Thyroid gland (tissue), 4 donors: ENCODE measurements at regions not wholly inside any gene's neighbourhood (a gene's known extent, or its start where the extent isn't known, plus 50 kb on each side); places are given as distances from the start of the nearest gene placed in this dataset.
"Not testable (repeated sequence)": the region's sequence is repeated elsewhere in the genome, so short reads cannot be mapped to it uniquely, and the experiment has no call there.

Experiments used
- DNase-seq, 2 donors: peaks; one replicate each; pipeline ENCODE4 v3.0.0-alpha.2; 2019
- H3K27ac ChIP-seq, 3 donors: fragments of 200-600 bp; sonication (generic); 1 replicate in 2 of 3; 2 replicates in 1 of 3; pipeline ENCODE4 v1.5.1; 2016 to 2019; ENCODE audit warnings: mild to moderate bottlenecking in 1 of 3, moderate library complexity in 1 of 3
- H3K27me3 ChIP-seq: fragments of 200-600 bp; sonication (generic); one replicate; pipeline ENCODE4 v1.5.1; 2019
- H3K36me3 ChIP-seq, 2 donors: fragments of 200-600 bp; sonication (generic); one replicate each; pipeline ENCODE4 v1.5.1; 2016 to 2019
- H3K4me1 ChIP-seq, 2 donors: fragments of 200-600 bp; sonication (generic); one replicate each; pipeline ENCODE4 v1.5.1; 2017 to 2019
- H3K4me3 ChIP-seq, 3 donors: fragments of 200-600 bp; sonication (generic); replicated peaks in 1 of 3; 1 replicate in 2 of 3; 2 replicates in 1 of 3; pipeline ENCODE4 v1.5.1; 2016; ENCODE audit warnings: mild to moderate bottlenecking in 1 of 3
- H3K9me3 ChIP-seq: fragments of 200-600 bp; sonication (generic); one replicate; pipeline ENCODE4 v1.5.1; 2017
- CTCF ChIP-seq, 6 experiments: fragments of 200-600 bp in 3 of 6; fragments of 450-650 bp in 3 of 6; sonication (generic) in 3 of 6; IDR thresholded peaks; one replicate each; pipeline ENCODE4 v1.5.1; 2016 to 2019; ENCODE audit warnings: antibody characterized with exemption in 6 of 6, mild to moderate bottlenecking in 2 of 6, inconsistent platforms in 1 of 6, moderate library complexity in 1 of 6
- POLR2A ChIP-seq, 2 donors: fragments of 450-650 bp; IDR thresholded peaks; one replicate each; pipeline ENCODE4 v1.6.1; 2017; ENCODE audit warnings: antibody characterized with exemption in 2 of 2, mild to moderate bottlenecking in 2 of 2, moderate library complexity in 1 of 2
- WGBS, 2 donors: methylation state at CpG; one replicate each; pipeline ENCODE4 v1.1.5; 2017; 5-methylcytosine and 5-hydroxymethylcytosine counted together
- intact Hi-C: fragments of 100-400 bp; cut with DNase I; formaldehyde crosslinking; loops from one replicate; pipeline ENCODE4 v1.15.1; 2023

- DNase-seq: no peak
- intact Hi-C loops: no loop called here
Measured at GRCh38 chr6:126204598-126204997, 135.3 kb upstream of the CENPW start.

GRCh38 chr6:126206504-126207246 is 133.2 kb upstream of the CENPW start:
- DNase-seq: no peak
- Histone ChIP-seq H3K27ac (no peak overlapping the region), H3K27me3 (no peaks in the 10 kb centered on the region), H3K36me3 (no peaks in the 10 kb centered on the region), H3K4me3 (no peak overlapping the region), H3K9me3 (no peaks in the 10 kb centered on the region), H3K4me1 (no peaks in the 10 kb centered on the region)
- no peak for TF ChIP-seq POLR2A (IDR thresholded peaks at IDR 0.05)
- no peak for TF ChIP-seq CTCF (IDR thresholded peaks at IDR 0.05)
- WGBS, 2 donors: 53 to 71% methylated on average over 1 of the region's 1 CpG
- intact Hi-C loops: no loop called here

More at GRCh38 chr6:126204598-126204997, 135.3 kb upstream of the CENPW start:
- Histone ChIP-seq H3K27me3 (no peaks in the 10 kb centered on the region), H3K4me3 (no peak overlapping the region), H3K36me3 (no peaks in the 10 kb centered on the region), H3K4me1 (no peaks in the 10 kb centered on the region), H3K27ac (no peak overlapping the region), H3K9me3 (no peaks in the 10 kb centered on the region)
- TF ChIP-seq POLR2A (IDR thresholded peaks at IDR 0.05) (no peak), CTCF (IDR thresholded peaks at IDR 0.05) (no peak)

- 87 to 89% methylated on average over 3 of the region's 3 CpGs for WGBS, 2 donors
- intact Hi-C loops: no loop called here
- no peak overlapping the region for H3K27ac ChIP-seq
Measured at GRCh38 chr6:126210398-126211075, 129.4 kb upstream of the CENPW start.

GRCh38 chr6:126217497-126217896 is 122.4 kb upstream of the CENPW start:
- Histone ChIP-seq H3K4me3 (no peak overlapping the region), H3K4me1 (no peaks in the 10 kb centered on the region), H3K36me3 (no peaks in the 10 kb centered on the region), H3K27me3 (no peaks in the 10 kb centered on the region), H3K9me3 (no peaks in the 10 kb centered on the region), H3K27ac (no peak overlapping the region)
- TF ChIP-seq POLR2A (IDR thresholded peaks at IDR 0.05) (no peak), CTCF (IDR thresholded peaks at IDR 0.05) (no peak)
- 94 to 96% methylated on average over 3 of the region's 3 CpGs for WGBS, 2 donors
- no peak for DNase-seq
- intact Hi-C loops: no loop called here

More at GRCh38 chr6:126210398-126211075, 129.4 kb upstream of the CENPW start:
- Histone ChIP-seq H3K9me3 (no peaks in the 10 kb centered on the region), H3K36me3 (no peaks in the 10 kb centered on the region), H3K4me3 (no peak overlapping the region), H3K4me1 (no peaks in the 10 kb centered on the region), H3K27me3 (no peaks in the 10 kb centered on the region)
- DNase-seq: no peak
- TF ChIP-seq POLR2A (IDR thresholded peaks at IDR 0.05) (no peak), CTCF (IDR thresholded peaks at IDR 0.05) (no peak)

- H3K27me3 ChIP-seq, H3K9me3 ChIP-seq, H3K36me3 ChIP-seq, H3K4me1 ChIP-seq, H3K4me3 ChIP-seq, DNase-seq, intact Hi-C loops, H3K27ac ChIP-seq: not testable (repeated sequence)
Measured at GRCh38 chr6:126220901-126221300, 119.0 kb upstream of the CENPW start.
